Naive thymus-derived CD8-positive, alpha-beta T cell (primary cell): ENCODE measurements at regions not wholly inside any gene's neighbourhood (a gene's known extent, or its start where the extent isn't known, plus 50 kb on each side); places are given as distances from the start of the nearest gene placed in this dataset.
"Not testable (repeated sequence)": the region's sequence is repeated elsewhere in the genome, so short reads cannot be mapped to it uniquely, and the experiment has no call there.

Experiments
- ATAC-seq, 2 donors: fragments of 150-1000 bp; cut with Tn5 transposase in 1 of 2; sonication (Bioruptor Pico), chemical (Tn5 transposase) in 1 of 2; 1 replicate in 1 of 2; 2 replicates in 1 of 2; pipeline ENCODE4 v1.10.0; 2021; ENCODE audit warnings: mild to moderate bottlenecking in 2 of 2, moderate library complexity in 2 of 2
- POLR2A ChIA-PET: fragments of 350-600 bp; sonication (Branson Sonifier 250); formaldehyde crosslinking; loops from one replicate; lab custom pipeline; 2021; ENCODE audit warnings: antibody characterized with exemption; lab: Charles Lee
- DNase-seq, 10 donors: peaks; one replicate each; pipeline versions ENCODE4 v3.0.0 to v3.0.0-alpha.2; 2020 to 2022
- H3K27ac Mint-ChIP-seq, 10 donors: one replicate each; pipeline ENCODE4 v1.8.0; 2020 to 2022; ENCODE audit warnings: mild to moderate bottlenecking in 10 of 10, mixed read lengths in 10 of 10, moderate library complexity in 4 of 10, inconsistent platforms in 1 of 10
- H3K27me3 Mint-ChIP-seq, 5 donors: one replicate each; pipeline ENCODE4 v1.8.0; 2021 to 2022; ENCODE audit warnings: mixed read lengths in 5 of 5
- H3K36me3 Mint-ChIP-seq, 3 donors: one replicate each; pipeline ENCODE4 v1.8.0; 2020 to 2022; ENCODE audit warnings: mixed read lengths in 3 of 3, mild to moderate bottlenecking in 2 of 3, inconsistent platforms in 1 of 3
- H3K4me1 Mint-ChIP-seq, 4 donors: one replicate each; pipeline ENCODE4 v1.8.0; 2021 to 2022; ENCODE audit warnings: mixed read lengths in 4 of 4
- H3K4me3 Mint-ChIP-seq, 10 donors: one replicate each; pipeline ENCODE4 v1.8.0; 2020 to 2022; ENCODE audit warnings: mild to moderate bottlenecking in 10 of 10, mixed read lengths in 10 of 10, moderate library complexity in 6 of 10, inconsistent platforms in 1 of 10
- H3K9me3 Mint-ChIP-seq, 9 donors: one replicate each; pipeline ENCODE4 v1.8.0; 2020 to 2022; ENCODE audit warnings: mixed read lengths in 9 of 9, mild to moderate bottlenecking in 3 of 9, inconsistent platforms in 1 of 9, moderate library complexity in 1 of 9

DNA sequence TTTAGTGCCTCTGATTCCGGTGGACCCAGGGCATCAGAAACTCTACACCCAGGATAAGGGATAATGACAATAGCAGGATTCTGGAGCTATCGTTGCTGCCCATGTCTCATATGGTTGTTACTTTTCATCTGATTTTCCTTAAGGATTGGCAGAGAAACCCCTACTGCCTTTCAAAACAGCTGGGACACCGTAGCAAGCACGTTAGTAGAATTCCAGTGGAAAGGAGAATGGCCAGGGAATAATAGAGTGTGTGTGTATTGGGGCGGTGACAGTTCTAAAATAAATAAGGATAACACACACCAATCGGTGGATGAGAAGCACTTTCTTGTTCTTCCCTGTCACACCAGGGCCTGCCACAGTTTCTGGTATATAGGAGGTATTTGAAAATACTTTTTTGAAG, 251.8 kb downstream of the HAPSTR1 start:
- H3K4me3 Mint-ChIP-seq: no peak overlapping the region
- POLR2A ChIA-PET: no interaction called here
- peaks cover 0 to 4% (median 0%) of the 10 kb centered on the region in 5 donors for H3K27me3 Mint-ChIP-seq
- ATAC-seq: no peak
- H3K36me3 Mint-ChIP-seq: no peaks in the 10 kb centered on the region
- H3K4me1 Mint-ChIP-seq: no peaks in the 10 kb centered on the region
- DNase-seq: no peak
- no peak overlapping the region for H3K27ac Mint-ChIP-seq
- peaks cover 0 to 5% (median under 1%) of the 10 kb centered on the region in 9 donors for H3K9me3 Mint-ChIP-seq

DNA sequence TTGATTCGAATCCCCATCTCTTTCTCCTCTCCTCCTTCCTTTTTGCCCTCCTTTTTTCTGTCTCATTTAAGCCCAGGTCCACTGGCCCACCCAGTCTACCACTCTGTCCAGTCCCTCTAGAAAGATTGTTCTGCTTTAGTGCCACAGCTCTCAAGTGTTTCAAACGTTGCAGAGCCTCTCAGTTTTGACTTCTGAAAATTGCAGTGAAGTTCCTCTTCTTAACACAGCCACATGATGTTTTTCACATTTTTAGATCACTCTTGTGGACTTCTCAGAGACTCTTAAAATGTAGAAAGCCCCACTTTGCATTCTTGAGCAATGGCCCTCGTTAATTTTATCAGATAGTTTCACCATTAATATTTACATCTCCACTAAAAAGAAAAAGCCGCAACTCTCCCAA, 253.1 kb downstream of the HAPSTR1 start:
- H3K4me3 Mint-ChIP-seq: no peak overlapping the region
- DNase-seq (no peak), ATAC-seq (no peak)
- no peaks in the 10 kb centered on the region for H3K4me1 Mint-ChIP-seq
- POLR2A ChIA-PET: no interaction called here
- H3K27me3 Mint-ChIP-seq: peaks cover 0 to 2% (median 0%) of the 10 kb centered on the region in 5 donors
- no peak overlapping the region for H3K27ac Mint-ChIP-seq
- peaks cover 0 to 10% (median 0%) of the 10 kb centered on the region in 3 donors for H3K36me3 Mint-ChIP-seq
- H3K9me3 Mint-ChIP-seq: peaks cover 0 to 16% (median 9%) of the 10 kb centered on the region in 9 donors

DNA sequence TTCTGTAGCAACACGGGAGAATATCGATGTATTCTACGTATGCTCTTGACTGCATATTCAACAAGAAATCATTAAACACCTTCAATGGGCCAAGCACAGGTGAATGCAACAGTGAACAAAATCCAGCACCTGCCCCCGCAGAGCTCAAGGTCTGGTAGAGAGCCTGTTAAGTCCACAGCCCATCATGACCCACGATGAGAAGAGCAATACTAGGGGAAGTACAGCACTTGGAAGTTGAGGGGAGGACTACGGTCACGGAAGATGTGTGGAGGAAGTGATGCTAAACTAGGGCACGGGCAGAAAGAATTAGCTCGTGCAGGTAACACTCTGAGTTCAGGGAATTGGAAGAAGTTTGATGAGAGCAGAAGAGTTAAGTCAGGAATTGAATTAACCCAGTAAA, 253.6 kb downstream of the HAPSTR1 start:
- H3K27me3 Mint-ChIP-seq: peaks cover 0 to 2% (median 0%) of the 10 kb centered on the region in 5 donors
- peaks cover 0 to 13% (median 0%) of the 10 kb centered on the region in 3 donors for H3K36me3 Mint-ChIP-seq
- POLR2A ChIA-PET: no interaction called here
- no peak overlapping the region for H3K27ac Mint-ChIP-seq
- no peak overlapping the region for H3K4me3 Mint-ChIP-seq
- DNase-seq (no peak), ATAC-seq (no peak)
- H3K4me1 Mint-ChIP-seq: no peaks in the 10 kb centered on the region
- H3K9me3 Mint-ChIP-seq: peaks cover 0 to 21% (median 12%) of the 10 kb centered on the region in 9 donors

DNA sequence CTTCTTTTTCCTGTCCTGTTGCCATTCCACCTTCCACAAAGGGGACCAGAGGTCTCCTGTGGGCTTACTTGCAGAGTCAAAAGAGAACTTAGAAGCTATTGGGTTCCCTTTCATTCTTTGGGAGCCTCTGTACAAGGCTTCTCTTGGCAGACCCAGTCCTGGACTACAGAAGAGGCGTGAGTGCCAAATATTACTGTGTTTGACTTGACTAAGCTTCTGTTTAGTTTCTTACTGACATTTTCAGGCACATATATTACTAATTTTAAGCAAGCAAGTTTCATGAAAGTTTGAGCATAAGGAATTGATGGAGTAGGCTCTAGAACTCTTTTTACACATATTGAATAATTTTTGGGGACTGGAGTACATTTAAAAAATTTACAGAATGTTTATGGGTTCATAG, 254.4 kb downstream of the HAPSTR1 start:
- POLR2A ChIA-PET: no interaction called here
- DNase-seq: no peak
- Mint-ChIP-seq H3K27ac (no peak overlapping the region), H3K27me3 (peaks cover 0 to 2% (median 0%) of the 10 kb centered on the region in 5 donors), H3K36me3 (peaks cover 0 to 13% (median 0%) of the 10 kb centered on the region in 3 donors), H3K4me3 (no peak overlapping the region), H3K4me1 (no peaks in the 10 kb centered on the region), H3K9me3 (peaks cover 0 to 21% (median 12%) of the 10 kb centered on the region in 9 donors)
- no peak for ATAC-seq

DNA sequence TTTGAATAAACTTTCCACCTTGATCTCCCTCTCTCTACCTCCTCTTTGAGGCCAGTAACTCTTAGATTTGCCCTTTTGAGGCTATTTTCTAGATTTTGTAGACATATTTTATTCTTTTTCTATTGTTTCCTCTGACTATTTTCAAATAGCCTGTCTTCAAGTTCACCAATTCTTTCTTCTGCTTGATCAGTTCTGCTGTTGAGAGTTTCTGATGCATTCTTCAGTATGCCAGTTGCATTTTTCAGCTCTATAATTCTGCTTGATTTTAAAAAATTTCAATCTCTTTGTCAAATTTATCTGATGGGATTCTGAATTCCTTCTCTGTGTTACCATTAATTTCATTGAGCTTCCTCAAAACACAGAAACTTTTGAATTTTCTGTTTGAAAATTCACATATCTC, 257.5 kb downstream of the HAPSTR1 start:
- Mint-ChIP-seq H3K27me3 (peaks cover 0 to 4% (median 0%) of the 10 kb centered on the region in 5 donors), H3K36me3 (peaks cover 0 to 13% (median 0%) of the 10 kb centered on the region in 3 donors), H3K27ac (no peak overlapping the region), H3K4me1 (peaks cover 0 to 2% (median 0%) of the 10 kb centered on the region in 4 donors), H3K9me3 (peaks cover 0 to 33% (median 14%) of the 10 kb centered on the region in 9 donors), H3K4me3 (no peak overlapping the region)
- POLR2A ChIA-PET: no interaction called here
- DNase-seq (no peak), ATAC-seq (no peak)

DNA sequence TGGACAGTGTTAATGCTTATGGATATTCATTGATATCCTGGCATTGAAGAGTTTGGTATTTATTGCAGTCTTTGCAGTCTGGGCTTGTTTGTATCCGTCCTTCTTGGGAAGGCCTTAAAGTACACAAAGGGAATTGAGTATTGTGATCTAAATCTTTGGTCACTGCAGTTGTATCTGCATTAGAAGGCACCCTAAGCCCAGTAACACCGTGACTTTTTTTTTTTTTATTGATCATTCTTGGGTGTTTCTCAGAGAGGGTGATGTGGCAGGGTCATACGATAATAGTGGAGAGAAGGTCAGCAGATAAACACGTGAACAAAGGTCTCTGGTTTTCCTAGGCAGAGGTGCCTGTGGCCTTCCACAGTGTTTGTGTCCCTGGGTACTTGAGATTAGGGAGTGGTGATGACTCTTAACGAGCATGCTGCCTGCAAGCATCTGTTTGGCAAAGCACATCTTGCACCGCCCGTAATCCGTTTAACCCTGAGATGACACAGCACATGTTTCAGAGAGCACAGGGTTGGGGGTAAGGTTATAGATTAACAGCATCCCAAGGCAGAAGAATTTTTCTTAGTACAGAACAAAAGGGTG, 258.0 kb downstream of the HAPSTR1 start:
- H3K27ac Mint-ChIP-seq, DNase-seq, POLR2A ChIA-PET, H3K4me3 Mint-ChIP-seq, H3K4me1 Mint-ChIP-seq, H3K27me3 Mint-ChIP-seq, ATAC-seq: not testable (repeated sequence)
- Mint-ChIP-seq H3K36me3 (peaks cover 0 to 13% (median 0%) of the 10 kb centered on the region in 3 donors), H3K9me3 (peaks cover 0 to 33% (median 14%) of the 10 kb centered on the region in 9 donors)

DNA sequence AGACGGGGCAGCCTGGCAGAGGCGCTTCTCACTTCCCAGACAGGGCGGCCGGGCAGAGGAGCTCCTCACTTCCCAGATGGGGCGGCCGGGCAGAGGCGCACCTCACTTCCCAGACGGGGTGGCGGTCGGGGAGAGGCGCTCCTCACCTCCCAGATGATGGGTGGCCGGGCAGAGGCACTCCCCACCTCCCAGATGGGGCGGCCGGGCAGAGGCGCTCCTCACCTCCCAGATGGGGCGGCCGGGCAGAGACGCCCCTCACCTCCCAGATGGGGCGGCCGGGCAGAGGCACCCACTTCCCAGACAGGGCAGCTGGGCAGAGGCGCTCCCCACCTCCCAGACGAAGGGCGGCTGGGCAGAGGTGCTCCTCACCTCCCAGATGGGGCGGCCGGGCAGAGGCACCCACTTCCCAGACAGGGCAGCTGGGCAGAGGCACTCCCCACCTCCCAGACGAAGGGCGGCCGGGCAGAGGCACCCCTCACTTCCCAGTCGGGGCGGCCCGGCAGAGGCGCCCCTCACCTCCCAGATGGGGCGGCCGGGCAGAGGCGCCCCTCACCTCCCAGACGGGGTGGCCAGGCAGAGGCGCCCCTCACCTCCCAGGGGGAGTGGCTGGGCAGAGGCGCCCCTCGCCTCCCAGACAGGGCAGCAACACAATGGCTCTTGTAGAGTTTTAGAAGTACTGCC, 258.8 kb downstream of the HAPSTR1 start:
- H3K27me3 Mint-ChIP-seq, POLR2A ChIA-PET, H3K4me3 Mint-ChIP-seq, H3K27ac Mint-ChIP-seq, DNase-seq, ATAC-seq, H3K4me1 Mint-ChIP-seq: not testable (repeated sequence)
- peaks cover 0 to 33% (median 14%) of the 10 kb centered on the region in 9 donors for H3K9me3 Mint-ChIP-seq
- peaks cover 0 to 13% (median 0%) of the 10 kb centered on the region in 3 donors for H3K36me3 Mint-ChIP-seq

DNA sequence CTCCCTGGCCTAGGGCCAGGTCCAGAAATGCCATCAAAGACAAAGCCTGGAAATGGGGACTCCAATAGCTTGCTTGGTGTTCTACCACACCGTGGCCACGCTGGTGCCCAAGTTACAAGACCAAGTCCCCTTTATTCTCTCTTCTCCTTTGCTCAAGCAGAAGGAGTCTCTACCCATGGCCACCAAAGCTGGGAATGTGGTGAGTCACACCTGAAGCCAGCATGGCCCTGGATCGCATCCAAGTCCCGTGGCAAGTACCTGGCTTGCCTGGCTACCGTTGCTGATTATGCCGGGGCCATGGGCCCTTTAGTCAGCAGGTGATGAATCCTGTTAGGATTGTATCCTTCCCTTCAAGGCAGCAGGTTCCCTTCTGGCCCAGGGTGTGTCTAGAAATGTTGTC, 260.0 kb downstream of the HAPSTR1 start:
- Mint-ChIP-seq H3K27me3 (peaks cover 0 to 4% (median 0%) of the 10 kb centered on the region in 5 donors), H3K4me1 (peaks cover 0 to 2% (median 0%) of the 10 kb centered on the region in 4 donors), H3K4me3 (no peak overlapping the region), H3K9me3 (peaks cover under 1 to 42% (median 19%) of the 10 kb centered on the region in 9 donors), H3K36me3 (peaks cover 0 to 13% (median 0%) of the 10 kb centered on the region in 3 donors), H3K27ac (no peak overlapping the region)
- ATAC-seq (no peak), DNase-seq (no peak)
- POLR2A ChIA-PET: no interaction called here

DNA sequence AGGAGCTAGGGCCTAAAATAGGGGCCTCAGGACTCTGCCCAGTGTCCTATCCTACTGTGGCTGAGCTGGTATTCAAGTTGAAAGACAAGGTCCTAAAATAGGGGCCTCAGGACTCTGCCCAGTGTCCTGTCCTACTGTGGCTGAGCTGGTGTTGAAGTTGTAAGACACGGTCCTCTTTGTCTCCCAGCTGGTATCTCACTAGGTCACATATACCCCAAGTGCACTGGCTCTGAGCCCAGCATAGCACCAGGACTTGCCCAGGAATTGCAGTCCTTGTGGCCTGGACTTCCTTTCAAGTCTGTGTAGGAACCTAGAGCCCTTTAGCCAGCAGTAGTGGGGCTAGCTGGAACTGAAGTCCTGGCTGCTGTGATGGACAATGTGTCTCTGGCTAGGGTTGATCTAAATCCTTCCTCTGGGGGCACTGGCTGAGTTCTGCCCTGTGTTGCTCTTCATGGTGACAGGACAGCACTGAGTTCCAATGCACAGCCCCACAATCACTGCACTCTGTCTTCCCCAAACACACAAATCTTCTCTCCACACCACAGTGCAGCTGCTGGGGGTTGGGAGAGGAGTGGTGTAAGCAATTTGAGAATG, 260.5 kb downstream of the HAPSTR1 start:
- peaks cover 0 to 2% (median 0%) of the 10 kb centered on the region in 4 donors for H3K4me1 Mint-ChIP-seq
- peaks cover 6 to 47% (median 24%) of the 10 kb centered on the region in 9 donors for H3K9me3 Mint-ChIP-seq
- H3K36me3 Mint-ChIP-seq: peaks cover 0 to 16% (median 0%) of the 10 kb centered on the region in 3 donors
- ATAC-seq (no peak), DNase-seq (no peak)
- POLR2A ChIA-PET: no interaction called here
- no peak overlapping the region for H3K4me3 Mint-ChIP-seq
- H3K27ac Mint-ChIP-seq: no peak overlapping the region
- peaks cover 0 to 4% (median 0%) of the 10 kb centered on the region in 5 donors for H3K27me3 Mint-ChIP-seq

DNA sequence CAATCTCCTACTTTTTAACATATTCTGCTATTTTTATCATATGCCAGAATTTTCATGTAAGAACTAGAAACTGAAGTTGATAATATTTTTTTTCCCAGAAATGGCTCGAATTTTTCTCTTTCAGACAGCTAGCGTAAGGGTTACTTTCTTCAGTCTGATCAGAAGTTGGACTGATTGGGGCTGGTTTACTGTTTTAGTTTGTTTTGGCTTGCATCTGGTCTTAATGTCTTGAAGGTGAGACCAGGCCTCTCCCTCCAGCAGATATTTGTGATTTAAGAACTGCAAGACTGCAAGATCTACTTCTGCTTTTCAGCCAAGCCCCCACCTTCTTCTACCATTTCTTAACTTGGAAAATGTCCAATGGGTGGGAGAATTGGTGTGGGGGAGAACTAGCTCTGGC, 266.4 kb downstream of the HAPSTR1 start:
- H3K4me3 Mint-ChIP-seq: no peak overlapping the region
- peaks cover 0 to 12% (median 3%) of the 10 kb centered on the region in 5 donors for H3K27me3 Mint-ChIP-seq
- no peak for ATAC-seq
- no peak overlapping the region for H3K27ac Mint-ChIP-seq
- no peaks in the 10 kb centered on the region for H3K4me1 Mint-ChIP-seq
- POLR2A ChIA-PET: no interaction called here
- peaks cover 0 to 24% (median 0%) of the 10 kb centered on the region in 3 donors for H3K36me3 Mint-ChIP-seq
- peaks cover 6 to 45% (median 19%) of the 10 kb centered on the region in 9 donors for H3K9me3 Mint-ChIP-seq
- DNase-seq: no peak

DNA sequence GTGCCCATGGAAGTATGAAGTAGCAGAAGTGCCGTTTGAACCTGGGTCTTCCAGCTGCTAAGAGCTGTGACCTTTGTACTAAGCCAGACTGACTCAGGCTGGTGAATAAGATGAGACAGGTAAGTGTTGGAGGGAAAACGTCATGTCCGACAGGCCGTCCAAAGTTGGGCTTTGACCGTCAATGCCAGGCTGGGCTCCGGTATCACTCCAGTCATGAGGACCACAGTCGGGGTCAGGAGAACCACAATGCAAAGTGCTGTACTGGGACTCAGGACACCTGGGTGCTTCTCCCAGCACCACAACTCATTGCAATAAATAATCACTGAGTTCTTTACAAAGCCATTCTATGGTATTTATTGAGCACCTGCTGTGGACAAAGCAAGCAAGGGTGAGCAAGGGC, 268.6 kb downstream of the HAPSTR1 start:
- Mint-ChIP-seq H3K4me1 (no peaks in the 10 kb centered on the region), H3K27ac (no peak overlapping the region), H3K36me3 (peaks cover 0 to 24% (median 0%) of the 10 kb centered on the region in 3 donors), H3K9me3 (peaks cover 6 to 44% (median 23%) of the 10 kb centered on the region in 9 donors), H3K4me3 (no peak overlapping the region), H3K27me3 (peaks cover 0 to 16% (median 5%) of the 10 kb centered on the region in 5 donors)
- no peak for ATAC-seq
- no peak for DNase-seq
- POLR2A ChIA-PET: no interaction called here

DNA sequence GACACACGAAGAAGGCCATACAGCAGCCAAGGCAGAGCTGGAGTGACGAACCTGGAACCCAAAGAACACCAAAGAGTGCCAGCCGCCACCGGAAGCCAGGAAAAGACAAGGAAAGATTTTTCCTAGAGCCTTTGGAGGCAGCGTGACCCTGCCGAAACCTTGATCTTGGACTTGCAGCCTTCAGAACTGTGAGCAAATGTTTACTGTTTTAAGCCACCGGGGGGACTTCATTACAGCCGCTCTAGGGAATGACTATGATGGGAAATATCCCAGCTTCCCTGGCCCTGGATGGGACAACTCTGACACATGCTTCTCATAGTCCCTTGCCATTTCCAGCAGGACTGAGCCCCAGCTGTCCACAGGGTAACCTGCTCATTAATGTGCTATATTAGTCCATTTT, 270.6 kb downstream of the HAPSTR1 start:
- Mint-ChIP-seq H3K27me3 (peaks cover 0 to 16% (median 6%) of the 10 kb centered on the region in 5 donors), H3K9me3 (peaks cover 5 to 29% (median 16%) of the 10 kb centered on the region in 9 donors), H3K4me3 (no peak overlapping the region), H3K27ac (no peak overlapping the region), H3K36me3 (peaks cover 0 to 19% (median 0%) of the 10 kb centered on the region in 3 donors), H3K4me1 (no peaks in the 10 kb centered on the region)
- POLR2A ChIA-PET: no interaction called here
- DNase-seq (no peak), ATAC-seq (no peak)

DNA sequence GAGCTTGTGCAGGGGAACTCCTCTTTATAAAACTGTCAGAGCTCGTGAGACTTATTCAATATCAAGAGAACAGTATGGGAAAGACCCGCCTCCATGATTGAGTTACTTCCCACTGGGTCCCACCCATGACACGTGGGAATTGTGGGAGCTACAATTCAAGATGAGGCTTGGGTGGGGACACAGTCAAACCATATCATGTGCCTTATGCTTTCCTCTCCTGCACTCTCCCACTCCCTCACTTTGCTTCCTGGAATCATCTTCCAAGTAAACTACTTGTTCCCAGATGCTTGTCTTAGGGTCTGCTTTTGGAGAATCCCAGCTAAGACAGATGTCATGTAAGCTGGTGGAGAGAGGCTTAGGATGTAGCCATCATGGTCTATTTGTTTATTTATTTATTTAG, 271.2 kb downstream of the HAPSTR1 start:
- ATAC-seq: no peak
- peaks cover 2 to 23% (median 11%) of the 10 kb centered on the region in 9 donors for H3K9me3 Mint-ChIP-seq
- POLR2A ChIA-PET: no interaction called here

More for the DNA sequence above, 271.2 kb downstream of the HAPSTR1 start:
- Mint-ChIP-seq H3K27me3 (peaks cover 0 to 12% (median 6%) of the 10 kb centered on the region in 5 donors), H3K36me3 (peaks cover 0 to 13% (median 0%) of the 10 kb centered on the region in 3 donors), H3K4me1 (no peaks in the 10 kb centered on the region), H3K4me3 (no peak overlapping the region), H3K27ac (no peak overlapping the region)
- no peak for DNase-seq
